ENCODE measurements at regions not wholly inside any gene's neighbourhood (a gene's known extent, or its start where the extent isn't known, plus 50 kb on each side); places are given as distances from the start of the nearest gene placed in this dataset. TPM values are rescaled to one million over a fixed set of nuclear protein-coding genes. Genes with fewer than 3 reads are reported as not detected.

DNA sequence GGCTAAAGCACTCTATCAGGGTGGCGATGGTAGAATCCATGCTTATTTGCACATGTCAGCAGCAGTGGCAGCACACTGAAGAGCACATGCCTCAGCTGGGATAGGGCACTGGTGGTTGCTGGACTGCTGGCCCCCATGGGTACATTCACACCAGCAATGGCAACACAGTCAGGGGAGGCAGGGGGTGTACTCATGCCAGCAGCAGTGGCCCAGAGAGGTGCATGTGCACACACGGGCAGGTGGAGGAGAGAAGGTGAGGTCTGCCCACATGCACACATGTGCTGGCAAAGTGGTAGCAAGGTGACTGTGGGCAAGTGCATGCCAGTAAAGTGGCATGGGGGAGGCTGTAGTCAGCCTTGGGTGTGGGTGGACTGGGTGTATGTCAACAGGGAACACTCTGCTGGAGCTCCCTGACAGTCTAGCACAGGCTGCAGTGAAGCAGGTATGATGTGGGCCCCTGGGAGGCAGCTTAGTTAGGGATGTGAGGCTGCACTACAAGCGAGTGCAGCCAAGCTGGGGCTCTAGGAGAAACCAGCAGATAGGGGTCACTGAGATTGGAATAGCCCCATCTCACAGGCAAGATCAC, 53.9 kb upstream of the NPAP1 start:
- no peaks in the 10 kb centered on the region for H3K36me3 ChIP-seq
- H3K27ac ChIP-seq = no peak overlapping the region
- no peaks in the 10 kb centered on the region for H3K9me3 ChIP-seq
- no peak for DNase-seq
- TF ChIP-seq POLR2A (IDR thresholded peaks at IDR 0.05) = no peak
- TF ChIP-seq, protein P1, sequence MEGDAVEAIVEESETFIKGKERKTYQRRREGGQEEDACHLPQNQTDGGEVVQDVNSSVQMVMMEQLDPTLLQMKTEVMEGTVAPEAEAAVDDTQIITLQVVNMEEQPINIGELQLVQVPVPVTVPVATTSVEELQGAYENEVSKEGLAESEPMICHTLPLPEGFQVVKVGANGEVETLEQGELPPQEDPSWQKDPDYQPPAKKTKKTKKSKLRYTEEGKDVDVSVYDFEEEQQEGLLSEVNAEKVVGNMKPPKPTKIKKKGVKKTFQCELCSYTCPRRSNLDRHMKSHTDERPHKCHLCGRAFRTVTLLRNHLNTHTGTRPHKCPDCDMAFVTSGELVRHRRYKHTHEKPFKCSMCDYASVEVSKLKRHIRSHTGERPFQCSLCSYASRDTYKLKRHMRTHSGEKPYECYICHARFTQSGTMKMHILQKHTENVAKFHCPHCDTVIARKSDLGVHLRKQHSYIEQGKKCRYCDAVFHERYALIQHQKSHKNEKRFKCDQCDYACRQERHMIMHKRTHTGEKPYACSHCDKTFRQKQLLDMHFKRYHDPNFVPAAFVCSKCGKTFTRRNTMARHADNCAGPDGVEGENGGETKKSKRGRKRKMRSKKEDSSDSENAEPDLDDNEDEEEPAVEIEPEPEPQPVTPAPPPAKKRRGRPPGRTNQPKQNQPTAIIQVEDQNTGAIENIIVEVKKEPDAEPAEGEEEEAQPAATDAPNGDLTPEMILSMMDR (IDR thresholded peaks at IDR 0.05) = no peak
- no peak overlapping the region for H3K4me3 ChIP-seq
- H3K27me3 ChIP-seq = no peaks in the 10 kb centered on the region
- no peaks in the 10 kb centered on the region for H3K4me1 ChIP-seq
- intact Hi-C loops (cut with DNase I; ENCODE audit: low total_unique reads) = no loop called here

Small RNA genes in the stretch of these regions (small RNA-seq; reads per million reads assigned to genes)
- not detected for gene RNU6-741P

All from uterus (tissue), 3 donors.